Trophoblast cell (in vitro differentiated cells and primary cell): ENCODE measurements at regions not wholly inside any gene's neighbourhood (a gene's known extent, or its start where the extent isn't known, plus 50 kb on each side); places are given as distances from the start of the nearest gene placed in this dataset.

Experiments
- DNase-seq, 2 donors: peaks; one replicate each; pipeline ENCODE4 v3.0.0-alpha.2; 2016
- H2AFZ ChIP-seq: 2 replicates; pipeline ENCODE4 v1.6.1; 2013; ENCODE audit warnings: low read length, moderate library complexity, mild to moderate bottlenecking; ENCODE audit not compliant: insufficient read depth, poor library complexity
- H2AK5ac ChIP-seq: 2 replicates; pipeline ENCODE4 v1.6.1; 2013; ENCODE audit warnings: mild to moderate bottlenecking, low read length
- H2BK120ac ChIP-seq: 2 replicates; pipeline ENCODE4 v1.6.1; 2013; ENCODE audit warnings: low read length, mild to moderate bottlenecking, moderate library complexity; ENCODE audit not compliant: insufficient read depth, poor library complexity
- H2BK12ac ChIP-seq: 2 replicates; pipeline ENCODE4 v1.6.1; 2013; ENCODE audit warnings: mild to moderate bottlenecking, low read length, moderate library complexity
- H2BK5ac ChIP-seq: 2 replicates; pipeline ENCODE4 v1.6.1; 2013; ENCODE audit warnings: low read length, low read depth, moderate library complexity, mild to moderate bottlenecking; ENCODE audit not compliant: poor library complexity
- H3K14ac ChIP-seq: 2 replicates; pipeline ENCODE4 v1.6.1; 2013; ENCODE audit warnings: mild to moderate bottlenecking, low read length
- H3K18ac ChIP-seq: 2 replicates; pipeline ENCODE4 v1.6.1; 2013; ENCODE audit warnings: mild to moderate bottlenecking, low read length
- H3K23ac ChIP-seq: 2 replicates; pipeline ENCODE4 v1.6.1; 2013; ENCODE audit warnings: low read length
- H3K27ac ChIP-seq: 2 replicates; pipeline ENCODE4 v1.5.1; 2013; ENCODE audit warnings: low read depth, mild to moderate bottlenecking, inconsistent platforms, low read length, moderate library complexity
- H3K27me3 ChIP-seq: 2 replicates; pipeline ENCODE4 v1.6.1; 2013; ENCODE audit warnings: inconsistent platforms, mild to moderate bottlenecking, low read length, moderate library complexity; ENCODE audit not compliant: insufficient read depth
- H3K36me3 ChIP-seq, 2 experiments: 1 replicate in 1 of 2; 2 replicates in 1 of 2; pipeline ENCODE4 v1.6.1; 2013; ENCODE audit warnings: low read length in 2 of 2, mild to moderate bottlenecking in 2 of 2, moderate library complexity in 1 of 2; ENCODE audit not compliant: insufficient read depth in 2 of 2, control insufficient read depth in 1 of 2
- H3K4ac ChIP-seq: 2 replicates; pipeline ENCODE4 v1.6.1; 2013; ENCODE audit warnings: low read depth, mild to moderate bottlenecking, low read length, moderate library complexity
- H3K4me1 ChIP-seq, 2 experiments: 1 replicate in 1 of 2; 2 replicates in 1 of 2; pipeline ENCODE4 v1.6.1; 2013; ENCODE audit warnings: low read length in 2 of 2, mild to moderate bottlenecking in 2 of 2, moderate library complexity in 1 of 2; ENCODE audit not compliant: insufficient read depth in 2 of 2, control insufficient read depth in 1 of 2
- H3K4me2 ChIP-seq: 2 replicates; pipeline ENCODE4 v1.6.1; 2013; ENCODE audit warnings: inconsistent platforms, mild to moderate bottlenecking, low read length, moderate library complexity
- H3K4me3 ChIP-seq: 2 replicates; pipeline ENCODE4 v1.5.1; 2013; ENCODE audit warnings: mild to moderate bottlenecking, low read depth, low read length, inconsistent platforms
- H3K79me1 ChIP-seq: one replicate; pipeline ENCODE4 v1.6.1; 2013; ENCODE audit warnings: low read length
- H3K79me2 ChIP-seq: 2 replicates; pipeline ENCODE4 v1.6.1; 2013; ENCODE audit warnings: low read length, mild to moderate bottlenecking; ENCODE audit not compliant: control insufficient read depth, insufficient read depth, poor library complexity
- H3K9ac ChIP-seq: 2 replicates; pipeline ENCODE4 v1.6.1; 2013; ENCODE audit warnings: mild to moderate bottlenecking, low read length
- H3K9me3 ChIP-seq: 2 replicates; pipeline ENCODE4 v1.6.1; 2013; ENCODE audit warnings: low read depth, mild to moderate bottlenecking, control low read depth, inconsistent platforms, low read length; ENCODE audit not compliant: insufficient read depth
- H4K12ac ChIP-seq: 2 replicates; pipeline ENCODE4 v1.6.1; 2013; ENCODE audit warnings: low read depth, mild to moderate bottlenecking, low read length, moderate library complexity
- H4K8ac ChIP-seq: 2 replicates; pipeline ENCODE4 v1.6.1; 2013; ENCODE audit warnings: low read depth, mild to moderate bottlenecking, low read length, moderate library complexity
- H4K91ac ChIP-seq: one replicate; pipeline ENCODE4 v1.6.1; 2013; ENCODE audit warnings: low read depth, mild to moderate bottlenecking, low read length, moderate library complexity
- WGBS: extraction: QIAGEN DNeasy Blood & Tissue Kit; methylation state at CpG from one replicate; pipeline ENCODE4 v1.1.7; 2013; ENCODE audit warnings: missing lambda C conversion rate; ENCODE audit not compliant: insufficient read length, insufficient coverage; ENCODE audit errors: extremely low coverage; 5-methylcytosine and 5-hydroxymethylcytosine counted together

- Histone ChIP-seq H3K4ac (no peak overlapping the region), H2BK12ac (no peak overlapping the region), H3K36me3 (no peaks in the 10 kb centered on the region), H3K79me2 (no peaks in the 10 kb centered on the region), H2AK5ac (no peak overlapping the region), H3K9me3 (no peaks in the 10 kb centered on the region), H3K4me1 (peaks cover 0 to 2% of the 10 kb centered on the region in 2 experiments), H4K12ac (no peak overlapping the region), H4K8ac (no peak overlapping the region), H3K23ac (no peak overlapping the region), H3K27ac (no peak overlapping the region), H4K91ac (no peak overlapping the region), H3K27me3 (no peaks in the 10 kb centered on the region), H2BK5ac (no peak overlapping the region), H2AFZ (no peak overlapping the region), H2BK120ac (no peak overlapping the region), H3K9ac (no peak overlapping the region), H3K79me1 (no peaks in the 10 kb centered on the region), H3K4me3 (no peak overlapping the region), H3K14ac (no peak overlapping the region), H3K4me2 (no peak overlapping the region), H3K18ac (no peak overlapping the region)
- no peak for DNase-seq
- WGBS = no CpG with 5 or more reads among the region's 5 CpGs
These were observed 59.3 kb upstream of the ADAMTS16 start for GRCh38 chr5:5080790-5081189.

- Histone ChIP-seq H2BK120ac (no peak overlapping the region), H2BK5ac (no peak overlapping the region), H4K8ac (no peak overlapping the region), H3K27ac (no peak overlapping the region), H3K27me3 (no peaks in the 10 kb centered on the region), H3K23ac (no peak overlapping the region), H3K9ac (no peak overlapping the region), H4K12ac (no peak overlapping the region), H2BK12ac (no peak overlapping the region), H3K4me2 (no peak overlapping the region), H3K14ac (no peak overlapping the region), H2AFZ (no peak overlapping the region), H3K4me3 (no peak overlapping the region), H3K36me3 (no peaks in the 10 kb centered on the region), H4K91ac (no peak overlapping the region), H3K4ac (no peak overlapping the region), H3K79me2 (no peaks in the 10 kb centered on the region), H3K9me3 (no peaks in the 10 kb centered on the region), H3K79me1 (no peaks in the 10 kb centered on the region), H2AK5ac (no peak overlapping the region), H3K4me1 (no peaks in the 10 kb centered on the region), H3K18ac (no peak overlapping the region)
- no peak for DNase-seq
- no CpG with 5 or more reads among the region's 1 CpG for WGBS
These were observed 54.7 kb upstream of the ADAMTS16 start for GRCh38 chr5:5085381-5085780.

DNA sequence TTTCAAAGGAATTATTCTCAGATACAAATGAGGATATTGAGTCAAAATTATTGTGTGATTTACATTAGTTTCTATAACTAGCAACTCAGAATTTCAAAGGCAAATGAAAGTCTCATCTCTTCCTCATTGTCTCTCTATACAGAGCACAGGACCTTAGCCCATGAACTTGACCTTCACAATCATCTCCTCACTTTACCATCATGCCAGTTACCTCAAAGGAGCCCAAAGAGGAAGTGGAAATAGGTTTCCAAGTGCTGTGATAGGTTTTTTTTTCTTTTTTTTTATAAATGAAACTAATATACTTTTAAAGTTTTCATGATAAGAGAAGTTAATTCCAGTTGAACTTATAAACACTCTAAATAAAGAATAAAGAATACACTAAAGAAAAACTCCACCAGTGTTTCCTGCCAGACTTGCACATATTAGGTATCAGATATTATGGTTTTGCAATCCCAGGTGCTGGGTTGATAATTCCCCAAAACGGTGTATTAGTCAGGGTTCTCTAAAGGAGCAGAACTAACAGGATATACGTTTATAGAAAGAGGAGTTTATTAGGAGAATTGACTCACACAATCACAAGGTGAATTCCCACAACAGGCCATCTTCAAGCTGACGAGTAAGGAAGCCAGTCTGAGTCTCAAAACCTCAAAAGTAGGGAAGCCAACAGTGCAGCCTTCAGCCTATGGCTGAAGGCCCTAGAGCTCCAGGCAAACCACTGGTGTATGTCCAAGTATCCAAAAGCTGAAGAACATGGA lies 50.1 kb upstream of the ADAMTS16 start:
- Histone ChIP-seq H2BK5ac (no peak overlapping the region), H3K18ac (no peak overlapping the region), H3K9me3 (no peaks in the 10 kb centered on the region), H3K79me2 (no peaks in the 10 kb centered on the region), H3K27ac (no peak overlapping the region), H3K36me3 (no peaks in the 10 kb centered on the region), H3K79me1 (no peaks in the 10 kb centered on the region), H3K4me3 (no peak overlapping the region), H3K23ac (no peak overlapping the region), H2AFZ (no peak overlapping the region), H3K27me3 (no peaks in the 10 kb centered on the region), H4K91ac (no peak overlapping the region), H2AK5ac (no peak overlapping the region), H3K4me2 (no peak overlapping the region), H3K9ac (no peak overlapping the region), H3K14ac (no peak overlapping the region), H2BK120ac (no peak overlapping the region), H2BK12ac (no peak overlapping the region), H3K4ac (no peak overlapping the region), H4K8ac (no peak overlapping the region), H3K4me1 (no peaks in the 10 kb centered on the region), H4K12ac (no peak overlapping the region)
- no peak for DNase-seq
- no CpG with 5 or more reads among the region's 3 CpGs for WGBS
